ENCODE measurements at regions not wholly inside any gene's neighbourhood (a gene's known extent, or its start where the extent isn't known, plus 50 kb on each side); places are given as distances from the start of the nearest gene placed in this dataset.

DNA sequence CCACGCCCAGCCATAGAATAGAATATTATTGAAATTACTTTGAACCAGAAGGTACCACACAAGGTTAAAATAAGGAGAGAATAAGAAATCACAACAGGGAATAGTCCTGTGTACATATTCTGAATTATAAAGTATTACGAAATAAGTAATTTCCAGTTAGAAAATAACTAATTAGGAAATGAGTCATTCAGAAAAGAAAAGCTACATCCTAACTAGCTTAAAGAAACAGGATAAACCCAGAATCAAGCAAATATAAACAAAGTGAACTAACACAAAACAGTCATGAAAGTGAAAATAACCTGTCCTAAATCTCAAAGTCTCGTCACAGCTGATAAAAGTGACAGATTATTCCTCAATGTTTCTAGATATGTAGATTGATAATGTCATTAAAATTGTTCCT lies 74.8 kb upstream of the NEBL start:
- TF ChIP-seq, protein P1, sequence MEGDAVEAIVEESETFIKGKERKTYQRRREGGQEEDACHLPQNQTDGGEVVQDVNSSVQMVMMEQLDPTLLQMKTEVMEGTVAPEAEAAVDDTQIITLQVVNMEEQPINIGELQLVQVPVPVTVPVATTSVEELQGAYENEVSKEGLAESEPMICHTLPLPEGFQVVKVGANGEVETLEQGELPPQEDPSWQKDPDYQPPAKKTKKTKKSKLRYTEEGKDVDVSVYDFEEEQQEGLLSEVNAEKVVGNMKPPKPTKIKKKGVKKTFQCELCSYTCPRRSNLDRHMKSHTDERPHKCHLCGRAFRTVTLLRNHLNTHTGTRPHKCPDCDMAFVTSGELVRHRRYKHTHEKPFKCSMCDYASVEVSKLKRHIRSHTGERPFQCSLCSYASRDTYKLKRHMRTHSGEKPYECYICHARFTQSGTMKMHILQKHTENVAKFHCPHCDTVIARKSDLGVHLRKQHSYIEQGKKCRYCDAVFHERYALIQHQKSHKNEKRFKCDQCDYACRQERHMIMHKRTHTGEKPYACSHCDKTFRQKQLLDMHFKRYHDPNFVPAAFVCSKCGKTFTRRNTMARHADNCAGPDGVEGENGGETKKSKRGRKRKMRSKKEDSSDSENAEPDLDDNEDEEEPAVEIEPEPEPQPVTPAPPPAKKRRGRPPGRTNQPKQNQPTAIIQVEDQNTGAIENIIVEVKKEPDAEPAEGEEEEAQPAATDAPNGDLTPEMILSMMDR (IDR thresholded peaks at IDR 0.05; ENCODE audit: insufficient read depth, low read length, severe bottlenecking), result no peak
- no peaks in the 10 kb centered on the region for H3K36me3 ChIP-seq (ENCODE audit: control insufficient read depth, insufficient read depth, low read length)
- DNase-seq (ENCODE audit: low read depth), result peak; percentile 17

GRCh38 chr10:20970708-20971107 lies 73.6 kb upstream of the NEBL start:
- DNase-seq (ENCODE audit: low read depth) (no peak), FAIRE-seq (no peak)
- Histone ChIP-seq H3K36me3 (ENCODE audit: control insufficient read depth, insufficient read depth, low read length) (no peaks in the 10 kb centered on the region), H3K27me3 (ENCODE audit: control insufficient read depth, insufficient read depth, low read length) (no peaks in the 10 kb centered on the region), H3K4me3 (ENCODE audit: low read depth, low read length) (no peak overlapping the region)
- TF ChIP-seq, protein P1 (IDR thresholded peaks at IDR 0.05; ENCODE audit: insufficient read depth, low read length, severe bottlenecking), result no peak

More for the DNA sequence above, 74.8 kb upstream of the NEBL start:
- no peaks in the 10 kb centered on the region for H3K27me3 ChIP-seq (ENCODE audit: control insufficient read depth, insufficient read depth, low read length)
- H3K4me3 ChIP-seq (ENCODE audit: low read depth, low read length), result no peak overlapping the region
- no peak for FAIRE-seq

GRCh38 chr10:20970044-20970443 lies 72.9 kb upstream of the NEBL start:
- DNase-seq (ENCODE audit: low read depth) (peak; percentile 87), FAIRE-seq (peak; percentile 36)
- Histone ChIP-seq H3K27me3 (ENCODE audit: control insufficient read depth, insufficient read depth, low read length) (no peaks in the 10 kb centered on the region), H3K36me3 (ENCODE audit: control insufficient read depth, insufficient read depth, low read length) (no peaks in the 10 kb centered on the region), H3K4me3 (ENCODE audit: low read depth, low read length) (no peak overlapping the region)
- TF ChIP-seq, protein P1 (IDR thresholded peaks at IDR 0.05; ENCODE audit: insufficient read depth, low read length, severe bottlenecking), result no peak

GRCh38 chr10:20966426-20966825 lies 69.3 kb upstream of the NEBL start:
- Histone ChIP-seq H3K27me3 (ENCODE audit: control insufficient read depth, insufficient read depth, low read length) (no peaks in the 10 kb centered on the region), H3K4me3 (ENCODE audit: low read depth, low read length) (no peak overlapping the region), H3K36me3 (ENCODE audit: control insufficient read depth, insufficient read depth, low read length) (no peaks in the 10 kb centered on the region)
- DNase-seq (ENCODE audit: low read depth) (no peak), FAIRE-seq (no peak)
- TF ChIP-seq, protein P1 (IDR thresholded peaks at IDR 0.05; ENCODE audit: insufficient read depth, low read length, severe bottlenecking), result no peak

- Histone ChIP-seq H3K4me3 (ENCODE audit: low read depth, low read length) (no peak overlapping the region), H3K27me3 (ENCODE audit: control insufficient read depth, insufficient read depth, low read length) (no peaks in the 10 kb centered on the region), H3K36me3 (ENCODE audit: control insufficient read depth, insufficient read depth, low read length) (no peaks in the 10 kb centered on the region)
- TF ChIP-seq, protein P1 (IDR thresholded peaks at IDR 0.05; ENCODE audit: insufficient read depth, low read length, severe bottlenecking), result no peak
- DNase-seq (ENCODE audit: low read depth) (no peak), FAIRE-seq (no peak)
Observed at GRCh38 chr10:20963721-20964595, 66.8 kb upstream of the NEBL start.

Data from bronchial epithelial cell (primary cell).